HCT116 (cell line): ENCODE measurements at regions not wholly inside any gene's neighbourhood (a gene's known extent, or its start where the extent isn't known, plus 50 kb on each side); places are given as distances from the start of the nearest gene placed in this dataset.

Experiments used
- ATAC-seq: fragments of 200-7000 bp; cut with Tn5 transposase; 2 replicates; pipeline ENCODE4 v1.9.1; 2020; ENCODE audit warnings: mild to moderate bottlenecking, moderate library complexity
- BruUV-seq: library from RNA; stranded (reverse); fragments of 400-500 nt; replicated peaks from 2 replicates; lab custom pipeline; 2021; lab: Mats Ljungman, UMichigan
- CTCF ChIA-PET: fragments of 300-600 bp; sonication (Branson Sonifier 250); formaldehyde crosslinking; loops from one replicate; lab custom pipeline; 2021; ENCODE audit warnings: antibody characterized with exemption; lab: Charles Lee
- POLR2A ChIA-PET: fragments of 300-600, 350-600 bp; sonication (Branson Sonifier 250); formaldehyde crosslinking; loops from one replicate; lab custom pipeline; 2021; ENCODE audit warnings: antibody characterized with exemption; lab: Charles Lee
- RAD21 ChIA-PET, 2 experiments: fragments of 300-600 bp; sonication (Branson Sonifier 250); formaldehyde crosslinking; loops; one replicate each; lab custom pipeline; 2023; ENCODE audit warnings: low total read pairs in 2 of 2; ENCODE audit not compliant: uncharacterized antibody in 2 of 2, unreplicated experiment in 2 of 2, low non-redundant PET in 1 of 2; lab: Charles Lee
- DNase-seq: peaks from one replicate; pipeline ENCODE4 v3.0.0-alpha.2; 2010; ENCODE audit warnings: low read depth, low spot score
- H2AFZ ChIP-seq: fragments of 200-600 bp; shearing (Covaris generic), sonication (generic); 2 replicates; pipeline ENCODE4 v1.6.1; 2017; ENCODE audit warnings: low read depth, mixed run types, mixed read lengths, antibody characterized with exemption, low read length; ENCODE audit not compliant: poor library complexity, severe bottlenecking
- H3K27ac ChIP-seq: 2 replicates; pipeline ENCODE4 v1.5.1; 2012; ENCODE audit warnings: low read depth, low read length
- H3K27me3 ChIP-seq: fragments of 200-600 bp; sonication (generic); 2 replicates; pipeline ENCODE4 v1.6.1; 2016; ENCODE audit warnings: mixed run types, low read length, mixed read lengths; ENCODE audit not compliant: insufficient read depth
- H3K36me3 ChIP-seq, 2 experiments: fragments of 200-500 bp in 1 of 2; fragments of 200-600 bp in 1 of 2; sonication (Bioruptor generic) in 1 of 2; sonication (generic) in 1 of 2; 2 replicates each; pipeline versions ENCODE4 v1.5.1 to v1.6.1; 2014 to 2016; ENCODE audit warnings: low read length in 2 of 2, inconsistent platforms in 1 of 2, mixed read lengths in 1 of 2, mixed run types in 1 of 2; ENCODE audit not compliant: insufficient read depth in 2 of 2, control insufficient read depth in 1 of 2
- H3K4me1 ChIP-seq, 2 experiments: fragments of 200-600 bp in 1 of 2; sonication (generic) in 1 of 2; 2 replicates each; pipeline versions ENCODE4 v1.5.1 to v1.6.1; 2012 to 2017; ENCODE audit warnings: low read length in 2 of 2, inconsistent platforms in 1 of 2, mild to moderate bottlenecking in 1 of 2, mixed read lengths in 1 of 2, mixed run types in 1 of 2, moderate library complexity in 1 of 2; ENCODE audit not compliant: insufficient read depth in 2 of 2, control insufficient read depth in 1 of 2
- H3K4me2 ChIP-seq: fragments of 200-600 bp; sonication (generic); 2 replicates; pipeline ENCODE4 v1.6.1; 2017; ENCODE audit warnings: mixed run types, low read length, mixed read lengths
- H3K4me3 ChIP-seq, 2 experiments: fragments of 200-600 bp in 1 of 2; sonication (generic) in 1 of 2; replicated peaks in 1 of 2; 2 replicates each; pipeline ENCODE4 v1.5.1; 2011 to 2016; ENCODE audit warnings: low read length in 2 of 2, control low read depth in 1 of 2, low read depth in 1 of 2, mild to moderate bottlenecking in 1 of 2, mixed read lengths in 1 of 2, mixed run types in 1 of 2
- H3K79me2 ChIP-seq: fragments of 200-600 bp; sonication (generic); 2 replicates; pipeline ENCODE4 v1.6.1; 2017; ENCODE audit warnings: mild to moderate bottlenecking, mixed run types, low read length, moderate library complexity, mixed read lengths; ENCODE audit not compliant: insufficient read depth
- H3K9ac ChIP-seq: fragments of 200-600 bp; sonication (generic); 2 replicates; pipeline ENCODE4 v1.6.1; 2016; ENCODE audit warnings: low read length, mixed read lengths
- H3K9me2 ChIP-seq: fragments of 200-600 bp; sonication (generic), shearing (Covaris generic); 2 replicates; pipeline ENCODE4 v1.6.1; 2017; ENCODE audit warnings: mixed run types, mild to moderate bottlenecking, moderate library complexity; ENCODE audit not compliant: insufficient read depth
- H3K9me3 ChIP-seq, 2 experiments: fragments of 200-500 bp in 1 of 2; fragments of 200-600 bp in 1 of 2; sonication (Bioruptor generic) in 1 of 2; sonication (generic) in 1 of 2; 2 replicates each; pipeline ENCODE4 v1.6.1; 2014 to 2017; ENCODE audit warnings: low read length in 2 of 2, mixed read lengths in 2 of 2, inconsistent platforms in 1 of 2, low read depth in 1 of 2, mild to moderate bottlenecking in 1 of 2, mixed run types in 1 of 2, moderate library complexity in 1 of 2; ENCODE audit not compliant: control insufficient read depth in 1 of 2, insufficient read depth in 1 of 2
- H4K20me1 ChIP-seq: fragments of 200-600 bp; sonication (generic), shearing (Covaris generic); 2 replicates; pipeline ENCODE4 v1.6.1; 2017; ENCODE audit warnings: mixed run types, mild to moderate bottlenecking, moderate library complexity; ENCODE audit not compliant: insufficient read depth
- CBX3 ChIP-seq: IDR thresholded peaks from 2 replicates; pipeline ENCODE4 v1.6.1; 2012; ENCODE audit warnings: low read depth
- ELF1 ChIP-seq: IDR thresholded peaks from 2 replicates; pipeline ENCODE4 v1.6.1; 2012; ENCODE audit warnings: low read depth, borderline replicate concordance
- EZH2 ChIP-seq: fragments of 200-600 bp; sonication (generic); IDR thresholded peaks from 2 replicates; pipeline ENCODE4 v1.6.1; 2017; ENCODE audit warnings: antibody characterized with exemption, mixed run types
- EZH2phosphoT487 ChIP-seq: fragments of 200-600 bp; IDR thresholded peaks from 2 replicates; pipeline ENCODE4 v1.6.1; 2018; ENCODE audit warnings: antibody characterized with exemption, borderline replicate concordance
- FOSL1 ChIP-seq: IDR thresholded peaks from 2 replicates; pipeline ENCODE4 v1.6.1; 2012; ENCODE audit warnings: low read depth
- JUND ChIP-seq: IDR thresholded peaks from 2 replicates; pipeline ENCODE4 v1.6.1; 2012
- POLR2A ChIP-seq: IDR thresholded peaks from 2 replicates; pipeline ENCODE4 v1.7.0; 2011; ENCODE audit warnings: borderline replicate concordance; ENCODE audit not compliant: insufficient read depth, insufficient read length; ENCODE audit errors: extremely low read depth
- POLR2AphosphoS5 ChIP-seq: IDR thresholded peaks from 2 replicates; pipeline ENCODE4 v1.6.1; 2011; ENCODE audit warnings: mild to moderate bottlenecking, low read depth, low read length, moderate library complexity
- SIN3A ChIP-seq: IDR thresholded peaks from 2 replicates; pipeline ENCODE4 v1.6.1; 2012; ENCODE audit warnings: low read depth
- SP1 ChIP-seq: IDR thresholded peaks from 2 replicates; pipeline ENCODE4 v1.6.1; 2012; ENCODE audit warnings: low read depth
- SRF ChIP-seq: IDR thresholded peaks from 2 replicates; pipeline ENCODE4 v1.6.1; 2012; ENCODE audit warnings: low read depth
- TCF7L2 ChIP-seq: IDR thresholded peaks from 2 replicates; pipeline ENCODE4 v1.7.0; 2011; ENCODE audit warnings: borderline replicate concordance, inconsistent platforms; ENCODE audit not compliant: insufficient read depth, insufficient read length; ENCODE audit errors: extremely low read depth
- ZFX ChIP-seq: fragments of 450-650 bp; IDR thresholded peaks from 2 replicates; pipeline ENCODE4 v1.6.1; 2017
- ZNF274 ChIP-seq: fragments of 200-500 bp; sonication (Bioruptor generic); IDR thresholded peaks from 2 replicates; pipeline ENCODE4 v1.6.1; 2014; ENCODE audit warnings: mild to moderate bottlenecking, low read depth, low read length, inconsistent platforms
- intact Hi-C: fragments of 100-400 bp; cut with micrococcal nuclease; formaldehyde crosslinking; loops from 2 replicates; pipeline ENCODE4 v1.10.0; 2022
- TF ChIP-seq, protein P1 (sequence below): IDR thresholded peaks from 2 replicates; pipeline ENCODE4 v1.6.1; 2011; ENCODE audit warnings: mild to moderate bottlenecking, low read length, moderate library complexity; ENCODE audit not compliant: insufficient replicate concordance; ENCODE audit errors: extremely low read depth
- TF ChIP-seq, protein P2 (sequence below): IDR thresholded peaks from 2 replicates; pipeline ENCODE4 v1.6.1; 2012; ENCODE audit warnings: low read depth
- TF ChIP-seq, protein P3 (sequence below), 3 experiments: fragments of 200-600 bp in 1 of 3; sonication (generic) in 1 of 3; IDR thresholded peaks in 2 of 3; conservative IDR thresholded peaks in 1 of 3; 2 replicates each; pipeline ENCODE4 v1.5.1; 2012 to 2017; ENCODE audit warnings: low read depth in 2 of 3, low read length in 2 of 3, antibody characterized with exemption in 1 of 3, borderline replicate concordance in 1 of 3, control low read depth in 1 of 3, mild to moderate bottlenecking in 1 of 3, mixed read lengths in 1 of 3, mixed run types in 1 of 3, moderate library complexity in 1 of 3; ENCODE audit not compliant: insufficient read depth in 1 of 3
- TF ChIP-seq, protein P4 (sequence below): IDR thresholded peaks from 2 replicates; pipeline ENCODE4 v1.6.1; 2012
- TF ChIP-seq, protein P5 (sequence below): IDR thresholded peaks from 2 replicates; pipeline ENCODE4 v1.6.1; 2012

DNA sequence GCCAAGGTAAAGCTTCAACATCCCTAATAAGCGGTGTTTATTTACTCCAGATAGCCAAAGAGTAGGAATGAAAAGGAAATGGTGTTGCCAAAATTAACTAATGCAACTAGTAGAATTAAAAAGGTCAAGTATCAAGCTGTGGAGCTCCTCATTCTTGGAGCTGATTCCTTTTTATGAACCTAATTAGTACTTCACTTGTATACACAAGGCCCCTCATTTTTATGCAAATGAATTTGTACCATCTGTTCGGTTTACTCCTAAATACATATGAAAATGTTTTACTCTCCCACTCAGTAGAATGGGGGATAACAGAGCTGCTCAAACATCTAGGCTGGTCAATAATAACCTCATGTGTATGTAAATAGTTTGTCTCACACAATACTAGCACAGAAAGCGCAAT is 426.4 kb upstream of the LUZP2 start:
- H2AFZ ChIP-seq, result no peak overlapping the region
- ChIA-PET CTCF (no interaction called here), POLR2A (interaction anchor here (0.7 kb wide), 1 partner anchor 93 kb away, joined by 3 read pairs; no protein-coding TSS in a partner anchor), RAD21 (no interaction called here)
- DNase-seq (no peak), ATAC-seq (no peak)
- H3K4me3 ChIP-seq, result no peak overlapping the region
- no TSS peak for BruUV-seq
- H3K27me3 ChIP-seq, result no peaks in the 10 kb centered on the region
- TF ChIP-seq, protein P1, sequence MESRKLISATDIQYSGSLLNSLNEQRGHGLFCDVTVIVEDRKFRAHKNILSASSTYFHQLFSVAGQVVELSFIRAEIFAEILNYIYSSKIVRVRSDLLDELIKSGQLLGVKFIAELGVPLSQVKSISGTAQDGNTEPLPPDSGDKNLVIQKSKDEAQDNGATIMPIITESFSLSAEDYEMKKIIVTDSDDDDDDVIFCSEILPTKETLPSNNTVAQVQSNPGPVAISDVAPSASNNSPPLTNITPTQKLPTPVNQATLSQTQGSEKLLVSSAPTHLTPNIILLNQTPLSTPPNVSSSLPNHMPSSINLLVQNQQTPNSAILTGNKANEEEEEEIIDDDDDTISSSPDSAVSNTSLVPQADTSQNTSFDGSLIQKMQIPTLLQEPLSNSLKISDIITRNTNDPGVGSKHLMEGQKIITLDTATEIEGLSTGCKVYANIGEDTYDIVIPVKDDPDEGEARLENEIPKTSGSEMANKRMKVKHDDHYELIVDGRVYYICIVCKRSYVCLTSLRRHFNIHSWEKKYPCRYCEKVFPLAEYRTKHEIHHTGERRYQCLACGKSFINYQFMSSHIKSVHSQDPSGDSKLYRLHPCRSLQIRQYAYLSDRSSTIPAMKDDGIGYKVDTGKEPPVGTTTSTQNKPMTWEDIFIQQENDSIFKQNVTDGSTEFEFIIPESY, result no peak
- TF ChIP-seq ZNF274 (no peak), EZH2phosphoT487 (no peak), TCF7L2 (no peak), JUND (no peak), ZFX (no peak), SP1 (no peak), CBX3 (no peak), POLR2AphosphoS5 (no peak), POLR2A (no peak), SRF (no peak), FOSL1 (no peak), EZH2 (no peak), ELF1 (no peak), SIN3A (no peak)
- TF ChIP-seq, protein P2, sequence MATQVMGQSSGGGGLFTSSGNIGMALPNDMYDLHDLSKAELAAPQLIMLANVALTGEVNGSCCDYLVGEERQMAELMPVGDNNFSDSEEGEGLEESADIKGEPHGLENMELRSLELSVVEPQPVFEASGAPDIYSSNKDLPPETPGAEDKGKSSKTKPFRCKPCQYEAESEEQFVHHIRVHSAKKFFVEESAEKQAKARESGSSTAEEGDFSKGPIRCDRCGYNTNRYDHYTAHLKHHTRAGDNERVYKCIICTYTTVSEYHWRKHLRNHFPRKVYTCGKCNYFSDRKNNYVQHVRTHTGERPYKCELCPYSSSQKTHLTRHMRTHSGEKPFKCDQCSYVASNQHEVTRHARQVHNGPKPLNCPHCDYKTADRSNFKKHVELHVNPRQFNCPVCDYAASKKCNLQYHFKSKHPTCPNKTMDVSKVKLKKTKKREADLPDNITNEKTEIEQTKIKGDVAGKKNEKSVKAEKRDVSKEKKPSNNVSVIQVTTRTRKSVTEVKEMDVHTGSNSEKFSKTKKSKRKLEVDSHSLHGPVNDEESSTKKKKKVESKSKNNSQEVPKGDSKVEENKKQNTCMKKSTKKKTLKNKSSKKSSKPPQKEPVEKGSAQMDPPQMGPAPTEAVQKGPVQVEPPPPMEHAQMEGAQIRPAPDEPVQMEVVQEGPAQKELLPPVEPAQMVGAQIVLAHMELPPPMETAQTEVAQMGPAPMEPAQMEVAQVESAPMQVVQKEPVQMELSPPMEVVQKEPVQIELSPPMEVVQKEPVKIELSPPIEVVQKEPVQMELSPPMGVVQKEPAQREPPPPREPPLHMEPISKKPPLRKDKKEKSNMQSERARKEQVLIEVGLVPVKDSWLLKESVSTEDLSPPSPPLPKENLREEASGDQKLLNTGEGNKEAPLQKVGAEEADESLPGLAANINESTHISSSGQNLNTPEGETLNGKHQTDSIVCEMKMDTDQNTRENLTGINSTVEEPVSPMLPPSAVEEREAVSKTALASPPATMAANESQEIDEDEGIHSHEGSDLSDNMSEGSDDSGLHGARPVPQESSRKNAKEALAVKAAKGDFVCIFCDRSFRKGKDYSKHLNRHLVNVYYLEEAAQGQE, result no peak
- TF ChIP-seq, protein P3, sequence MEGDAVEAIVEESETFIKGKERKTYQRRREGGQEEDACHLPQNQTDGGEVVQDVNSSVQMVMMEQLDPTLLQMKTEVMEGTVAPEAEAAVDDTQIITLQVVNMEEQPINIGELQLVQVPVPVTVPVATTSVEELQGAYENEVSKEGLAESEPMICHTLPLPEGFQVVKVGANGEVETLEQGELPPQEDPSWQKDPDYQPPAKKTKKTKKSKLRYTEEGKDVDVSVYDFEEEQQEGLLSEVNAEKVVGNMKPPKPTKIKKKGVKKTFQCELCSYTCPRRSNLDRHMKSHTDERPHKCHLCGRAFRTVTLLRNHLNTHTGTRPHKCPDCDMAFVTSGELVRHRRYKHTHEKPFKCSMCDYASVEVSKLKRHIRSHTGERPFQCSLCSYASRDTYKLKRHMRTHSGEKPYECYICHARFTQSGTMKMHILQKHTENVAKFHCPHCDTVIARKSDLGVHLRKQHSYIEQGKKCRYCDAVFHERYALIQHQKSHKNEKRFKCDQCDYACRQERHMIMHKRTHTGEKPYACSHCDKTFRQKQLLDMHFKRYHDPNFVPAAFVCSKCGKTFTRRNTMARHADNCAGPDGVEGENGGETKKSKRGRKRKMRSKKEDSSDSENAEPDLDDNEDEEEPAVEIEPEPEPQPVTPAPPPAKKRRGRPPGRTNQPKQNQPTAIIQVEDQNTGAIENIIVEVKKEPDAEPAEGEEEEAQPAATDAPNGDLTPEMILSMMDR (IDR thresholded peaks at IDR 0.05 in 2 of 3, conservative IDR thresholded peaks at IDR 0.05 in 1 of 3; ENCODE audit: borderline replicate concordance in 1 of 3, insufficient read depth in 1 of 3, low read depth in 2 of 3, low read length in 2 of 3), result no peak
- TF ChIP-seq, protein P4, sequence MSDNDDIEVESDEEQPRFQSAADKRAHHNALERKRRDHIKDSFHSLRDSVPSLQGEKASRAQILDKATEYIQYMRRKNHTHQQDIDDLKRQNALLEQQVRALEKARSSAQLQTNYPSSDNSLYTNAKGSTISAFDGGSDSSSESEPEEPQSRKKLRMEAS, result no peak
- TF ChIP-seq, protein P5, sequence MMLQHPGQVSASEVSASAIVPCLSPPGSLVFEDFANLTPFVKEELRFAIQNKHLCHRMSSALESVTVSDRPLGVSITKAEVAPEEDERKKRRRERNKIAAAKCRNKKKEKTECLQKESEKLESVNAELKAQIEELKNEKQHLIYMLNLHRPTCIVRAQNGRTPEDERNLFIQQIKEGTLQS, result no peak
- peaks cover 0 to 3% of the 10 kb centered on the region in 2 experiments; a peak in 1 of 4 replicates for H3K9me3 ChIP-seq
- H3K9me2 ChIP-seq, result no peaks in the 10 kb centered on the region
- no peak overlapping the region for H3K9ac ChIP-seq
- no peaks in the 10 kb centered on the region for H4K20me1 ChIP-seq
- no peaks in the 10 kb centered on the region for H3K79me2 ChIP-seq
- H3K4me1 ChIP-seq, result no peaks in the 10 kb centered on the region
- H3K36me3 ChIP-seq, result no peaks in the 10 kb centered on the region; a peak in 1 of 4 replicates
- intact Hi-C loops, result no loop called here
- no peak overlapping the region for H3K4me2 ChIP-seq
- H3K27ac ChIP-seq, result no peak overlapping the region
